ENCODE measurements at regions not wholly inside any gene's neighbourhood (a gene's known extent, or its start where the extent isn't known, plus 50 kb on each side); places are given as distances from the start of the nearest gene placed in this dataset.

DNA sequence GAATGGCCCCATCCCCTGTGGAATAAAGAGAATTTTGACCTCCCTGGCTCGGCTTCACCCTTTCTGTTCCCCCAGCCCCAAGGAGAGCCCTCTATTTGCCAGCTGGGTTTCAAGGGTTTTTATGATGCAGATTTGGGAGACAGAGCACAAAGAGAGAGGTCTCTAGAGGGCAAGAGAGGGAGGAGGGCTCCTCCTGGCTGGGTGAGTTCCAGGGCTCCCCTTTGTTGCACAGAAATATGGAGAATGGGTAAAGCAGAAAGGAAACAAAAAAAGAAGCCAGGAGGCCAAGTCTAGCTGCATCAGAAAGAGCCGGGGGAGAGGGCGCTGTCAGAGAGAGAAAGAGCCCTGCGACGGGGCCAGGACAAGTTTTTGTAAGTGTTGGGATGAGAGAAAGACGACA lies 319.6 kb upstream of the RTL1 start:
- no peak overlapping the region for H3K18ac ChIP-seq (ENCODE audit: low read depth in 1 of 2, low read length in 2 of 2)
- no peak overlapping the region for H3K4me3 ChIP-seq (ENCODE audit: insufficient read depth in 1 of 2, low read depth in 1 of 2, low read length in 2 of 2)
- H3K9me3 ChIP-seq (ENCODE audit: control insufficient read depth, low read length): no peaks in the 10 kb centered on the region
- no peak overlapping the region for H3K4me2 ChIP-seq (ENCODE audit: low read length, poor library complexity, severe bottlenecking)
- H2BK15ac ChIP-seq (ENCODE audit: low read depth, poor library complexity, severe bottlenecking): no peak overlapping the region
- no peak overlapping the region for H3K4ac ChIP-seq (ENCODE audit: low read depth in 1 of 2, low read length in 2 of 2)
- peaks cover 15 to 24% of the 10 kb centered on the region in 2 experiments for H3K27me3 ChIP-seq (ENCODE audit: control insufficient read depth in 1 of 2, insufficient read depth in 1 of 2, low read length in 2 of 2)
- H2AK5ac ChIP-seq (ENCODE audit: low read length, severe bottlenecking): no peak overlapping the region
- no peak overlapping the region for H2BK12ac ChIP-seq (ENCODE audit: low read length in 2 of 2)
- DNase-seq: no peak
- H4K8ac ChIP-seq (ENCODE audit: low read length): no peak overlapping the region
- no peak overlapping the region for H3K27ac ChIP-seq (ENCODE audit: low read length, poor library complexity, severe bottlenecking)
- H2BK120ac ChIP-seq (ENCODE audit: low read depth, low read length): no peak overlapping the region
- no peaks in the 10 kb centered on the region for H3K79me1 ChIP-seq (replicated peaks; ENCODE audit: low read length, poor library complexity, severe bottlenecking)
- H3K4me1 ChIP-seq (ENCODE audit: control insufficient read depth, insufficient read depth, low read depth, low read length): peaks cover 9% of the 10 kb centered on the region
- no peak overlapping the region for H3K14ac ChIP-seq (ENCODE audit: low read length in 2 of 2)
- no peak overlapping the region for H3K23ac ChIP-seq (ENCODE audit: low read length in 2 of 2)
- H3K9ac ChIP-seq (ENCODE audit: low read length): no peak overlapping the region
- H2AFZ ChIP-seq (ENCODE audit: low read depth, low read length): no peak overlapping the region
- H4K91ac ChIP-seq (ENCODE audit: low read length): no peak overlapping the region
- H2BK5ac ChIP-seq (ENCODE audit: low read depth, low read length, poor library complexity, severe bottlenecking): no peak overlapping the region
- H3K36me3 ChIP-seq (ENCODE audit: control insufficient read depth in 1 of 2, insufficient read depth in 2 of 2, low read depth in 1 of 2, low read length in 2 of 2): no peaks in the 10 kb centered on the region
- WGBS: 59% methylated on average over 6 of the region's 6 CpGs

DNA sequence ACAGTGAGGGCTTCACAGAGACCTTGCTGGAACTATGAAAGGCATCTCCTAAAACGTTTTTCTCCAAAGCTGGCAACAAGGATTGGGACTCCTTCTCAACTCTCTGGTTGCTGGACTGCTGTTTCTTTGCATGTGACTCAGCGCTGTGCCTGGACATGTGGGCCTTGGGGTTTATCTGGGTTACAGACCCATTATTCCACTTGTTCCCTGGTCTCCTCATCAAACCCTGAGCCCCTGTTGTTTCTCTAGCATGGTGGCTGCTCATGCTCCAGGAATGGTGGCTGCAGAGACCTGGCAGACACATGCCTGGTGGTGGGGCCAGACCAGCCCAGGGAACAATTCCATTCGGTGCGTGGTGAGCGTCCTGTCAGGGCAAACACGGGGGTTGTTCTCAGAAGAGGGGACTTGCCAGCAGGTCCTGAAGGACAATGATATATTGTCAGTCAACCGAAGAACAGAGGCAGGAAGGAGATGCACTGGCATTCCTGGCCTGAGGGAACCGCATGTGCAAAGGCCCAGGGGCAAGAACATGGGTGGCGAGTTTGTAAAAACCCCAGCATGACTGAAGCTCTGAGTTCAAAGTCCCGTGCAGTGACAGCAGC lies 320.1 kb upstream of the RTL1 start:
- no peak overlapping the region for H2BK12ac ChIP-seq (ENCODE audit: low read length in 2 of 2)
- DNase-seq: no peak
- H3K23ac ChIP-seq (ENCODE audit: low read length in 2 of 2): no peak overlapping the region
- no peak overlapping the region for H3K4me2 ChIP-seq (ENCODE audit: low read length, poor library complexity, severe bottlenecking)
- no peak overlapping the region for H2BK120ac ChIP-seq (ENCODE audit: low read depth, low read length)
- H3K4ac ChIP-seq (ENCODE audit: low read depth in 1 of 2, low read length in 2 of 2): no peak overlapping the region
- H3K36me3 ChIP-seq (ENCODE audit: control insufficient read depth in 1 of 2, insufficient read depth in 2 of 2, low read depth in 1 of 2, low read length in 2 of 2): no peaks in the 10 kb centered on the region
- H3K9ac ChIP-seq (ENCODE audit: low read length): no peak overlapping the region
- no peak overlapping the region for H2AFZ ChIP-seq (ENCODE audit: low read depth, low read length)
- H2BK15ac ChIP-seq (ENCODE audit: low read depth, poor library complexity, severe bottlenecking): no peak overlapping the region
- 82% methylated on average over 10 of the region's 10 CpGs for WGBS
- H3K27ac ChIP-seq (ENCODE audit: low read length, poor library complexity, severe bottlenecking): no peak overlapping the region
- H2AK5ac ChIP-seq (ENCODE audit: low read length, severe bottlenecking): no peak overlapping the region
- H3K27me3 ChIP-seq (ENCODE audit: control insufficient read depth in 1 of 2, insufficient read depth in 1 of 2, low read length in 2 of 2): peaks cover 15 to 24% of the 10 kb centered on the region in 2 experiments
- H3K4me1 ChIP-seq (ENCODE audit: control insufficient read depth, insufficient read depth, low read depth, low read length): peaks cover 9% of the 10 kb centered on the region
- H4K91ac ChIP-seq (ENCODE audit: low read length): no peak overlapping the region
- H3K4me3 ChIP-seq (ENCODE audit: insufficient read depth in 1 of 2, low read depth in 1 of 2, low read length in 2 of 2): no peak overlapping the region
- H3K9me3 ChIP-seq (ENCODE audit: control insufficient read depth, low read length): no peaks in the 10 kb centered on the region
- H3K79me1 ChIP-seq (replicated peaks; ENCODE audit: low read length, poor library complexity, severe bottlenecking): no peaks in the 10 kb centered on the region
- no peak overlapping the region for H2BK5ac ChIP-seq (ENCODE audit: low read depth, low read length, poor library complexity, severe bottlenecking)
- H3K18ac ChIP-seq (ENCODE audit: low read depth in 1 of 2, low read length in 2 of 2): no peak overlapping the region
- H4K8ac ChIP-seq (ENCODE audit: low read length): no peak overlapping the region
- no peak overlapping the region for H3K14ac ChIP-seq (ENCODE audit: low read length in 2 of 2)

DNA sequence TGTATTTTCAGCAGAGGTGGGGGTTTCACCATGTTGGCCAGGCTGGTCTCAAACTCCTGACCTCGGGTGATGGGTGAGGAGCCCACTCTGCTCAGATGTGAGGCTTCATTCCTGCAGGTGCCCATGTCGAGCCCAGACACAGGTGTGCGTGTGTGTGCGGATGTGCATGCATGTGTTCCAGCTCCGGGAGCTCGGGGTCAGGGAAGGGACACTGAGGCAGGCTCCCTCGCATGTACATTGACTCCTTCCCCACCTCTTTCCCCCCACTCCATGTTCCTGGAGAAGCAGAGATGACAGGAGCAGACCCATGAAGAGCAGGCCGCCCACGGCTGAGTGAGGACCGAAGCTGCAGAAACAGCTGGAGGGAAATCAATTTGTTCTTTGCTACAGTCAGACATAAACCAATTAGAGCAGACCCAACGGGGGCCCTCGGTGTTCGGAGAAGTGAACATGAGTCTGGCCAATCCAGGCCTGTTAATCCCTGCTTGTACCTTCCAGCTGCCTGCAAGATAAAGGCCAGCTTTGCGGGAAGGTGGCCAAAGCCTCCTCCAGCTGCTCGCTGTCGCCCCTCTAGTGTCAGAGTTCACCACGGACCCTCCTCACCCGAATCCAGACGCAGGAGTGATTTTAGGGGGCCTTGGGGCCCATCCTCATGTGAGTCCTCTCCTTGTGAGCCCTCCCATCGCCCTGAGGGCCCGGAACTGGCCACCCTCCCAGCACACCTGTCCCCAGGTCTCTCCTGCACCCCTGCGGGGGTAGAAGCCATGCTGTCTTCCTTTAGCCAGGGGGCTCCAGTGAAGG lies 321.0 kb upstream of the RTL1 start:
- no peak overlapping the region for H3K4ac ChIP-seq (ENCODE audit: low read depth in 1 of 2, low read length in 2 of 2)
- H2BK5ac ChIP-seq (ENCODE audit: low read depth, low read length, poor library complexity, severe bottlenecking): no peak overlapping the region
- H2BK120ac ChIP-seq (ENCODE audit: low read depth, low read length): no peak overlapping the region
- no peak overlapping the region for H2AK5ac ChIP-seq (ENCODE audit: low read length, severe bottlenecking)
- peaks cover 9% of the 10 kb centered on the region for H3K4me1 ChIP-seq (ENCODE audit: control insufficient read depth, insufficient read depth, low read depth, low read length)
- H2BK15ac ChIP-seq (ENCODE audit: low read depth, poor library complexity, severe bottlenecking): no peak overlapping the region
- no peaks in the 10 kb centered on the region for H3K9me3 ChIP-seq (ENCODE audit: control insufficient read depth, low read length)
- no peaks in the 10 kb centered on the region for H3K36me3 ChIP-seq (ENCODE audit: control insufficient read depth in 1 of 2, insufficient read depth in 2 of 2, low read depth in 1 of 2, low read length in 2 of 2)
- H3K27me3 ChIP-seq (ENCODE audit: control insufficient read depth in 1 of 2, insufficient read depth in 1 of 2, low read length in 2 of 2): peaks cover 15 to 29% of the 10 kb centered on the region in 2 experiments
- no peak overlapping the region for H3K18ac ChIP-seq (ENCODE audit: low read depth in 1 of 2, low read length in 2 of 2)
- H3K9ac ChIP-seq (ENCODE audit: low read length): no peak overlapping the region
- H3K79me1 ChIP-seq (replicated peaks; ENCODE audit: low read length, poor library complexity, severe bottlenecking): no peaks in the 10 kb centered on the region
- DNase-seq: no peak
- H2BK12ac ChIP-seq (ENCODE audit: low read length in 2 of 2): no peak overlapping the region
- no peak overlapping the region for H3K27ac ChIP-seq (ENCODE audit: low read length, poor library complexity, severe bottlenecking)
- no peak overlapping the region for H3K14ac ChIP-seq (ENCODE audit: low read length in 2 of 2)
- H4K91ac ChIP-seq (ENCODE audit: low read length): no peak overlapping the region
- H4K8ac ChIP-seq (ENCODE audit: low read length): no peak overlapping the region
- H3K23ac ChIP-seq (ENCODE audit: low read length in 2 of 2): no peak overlapping the region
- H2AFZ ChIP-seq (ENCODE audit: low read depth, low read length): no peak overlapping the region
- 80% methylated on average over 22 of the region's 22 CpGs for WGBS
- no peak overlapping the region for H3K4me2 ChIP-seq (ENCODE audit: low read length, poor library complexity, severe bottlenecking)
- no peak overlapping the region for H3K4me3 ChIP-seq (ENCODE audit: insufficient read depth in 1 of 2, low read depth in 1 of 2, low read length in 2 of 2)

DNA sequence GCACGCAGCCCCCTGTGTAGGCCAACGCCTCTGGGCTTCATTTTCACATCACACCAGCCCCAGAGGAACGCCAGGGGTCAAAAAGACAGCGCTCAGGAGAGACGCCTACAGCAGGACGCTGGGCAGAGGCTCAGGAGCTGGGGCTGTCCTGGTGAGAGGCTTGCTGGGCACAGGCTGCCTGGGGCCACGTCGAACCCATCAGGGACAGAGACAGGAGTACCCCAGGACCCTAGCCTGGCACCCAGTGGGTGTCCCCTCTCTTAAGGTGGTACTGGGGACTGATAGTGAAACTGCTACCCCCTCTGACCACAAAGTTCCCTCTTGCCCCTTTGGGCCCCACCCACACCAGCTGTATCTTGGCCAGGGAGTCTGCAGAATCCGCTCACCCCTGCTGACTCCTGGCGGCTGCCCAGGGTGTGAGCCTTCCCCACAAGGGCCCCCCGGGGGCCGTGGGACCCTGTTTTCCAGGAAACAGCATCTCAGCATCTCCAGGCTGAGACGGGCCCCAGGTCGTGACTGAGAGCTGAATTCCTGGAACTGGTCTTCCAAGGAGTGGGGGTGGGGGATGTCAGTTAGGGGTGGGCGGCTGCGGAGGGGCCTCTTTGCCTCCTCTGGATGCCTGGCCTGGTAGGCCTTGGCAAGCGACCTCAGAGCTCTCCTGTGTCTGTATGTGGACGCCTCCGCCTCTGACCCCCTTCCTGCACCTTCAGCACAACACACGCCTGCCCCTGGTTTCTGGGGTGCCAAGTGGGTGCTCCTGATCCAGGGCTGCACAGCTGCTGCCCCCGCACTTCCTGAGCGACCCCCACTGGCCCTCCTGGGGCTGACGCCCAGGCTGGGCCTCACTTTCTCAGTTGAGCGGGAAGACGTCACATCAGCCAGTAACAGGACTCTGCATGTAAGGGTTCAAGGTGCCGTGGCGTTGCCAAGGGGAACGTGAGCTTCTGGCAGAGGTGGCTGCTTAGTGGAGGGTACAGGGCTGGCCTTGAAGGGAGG lies 321.9 kb upstream of the RTL1 start:
- Histone ChIP-seq H3K4me2 (ENCODE audit: low read length, poor library complexity, severe bottlenecking) (no peak overlapping the region), H3K4me1 (ENCODE audit: control insufficient read depth, insufficient read depth, low read depth, low read length) (peaks cover 9% of the 10 kb centered on the region), H3K18ac (ENCODE audit: low read depth in 1 of 2, low read length in 2 of 2) (no peak overlapping the region), H3K27me3 (ENCODE audit: control insufficient read depth in 1 of 2, insufficient read depth in 1 of 2, low read length in 2 of 2) (peaks cover 9 to 29% of the 10 kb centered on the region in 2 experiments), H3K14ac (ENCODE audit: low read length in 2 of 2) (no peak overlapping the region), H2BK12ac (ENCODE audit: low read length in 2 of 2) (no peak overlapping the region), H3K27ac (ENCODE audit: low read length, poor library complexity, severe bottlenecking) (no peak overlapping the region), H2BK5ac (ENCODE audit: low read depth, low read length, poor library complexity, severe bottlenecking) (no peak overlapping the region), H3K9me3 (ENCODE audit: control insufficient read depth, low read length) (no peaks in the 10 kb centered on the region), H4K91ac (ENCODE audit: low read length) (no peak overlapping the region), H2AK5ac (ENCODE audit: low read length, severe bottlenecking) (no peak overlapping the region), H3K9ac (ENCODE audit: low read length) (no peak overlapping the region), H2AFZ (ENCODE audit: low read depth, low read length) (no peak overlapping the region), H3K23ac (ENCODE audit: low read length in 2 of 2) (no peak overlapping the region), H3K4ac (ENCODE audit: low read depth in 1 of 2, low read length in 2 of 2) (no peak overlapping the region), H2BK15ac (ENCODE audit: low read depth, poor library complexity, severe bottlenecking) (no peak overlapping the region), H3K36me3 (ENCODE audit: control insufficient read depth in 1 of 2, insufficient read depth in 2 of 2, low read depth in 1 of 2, low read length in 2 of 2) (no peaks in the 10 kb centered on the region), H4K8ac (ENCODE audit: low read length) (no peak overlapping the region), H3K4me3 (ENCODE audit: insufficient read depth in 1 of 2, low read depth in 1 of 2, low read length in 2 of 2) (no peak overlapping the region), H2BK120ac (ENCODE audit: low read depth, low read length) (no peak overlapping the region), H3K79me1 (replicated peaks; ENCODE audit: low read length, poor library complexity, severe bottlenecking) (no peaks in the 10 kb centered on the region)
- no peak for DNase-seq
- WGBS: 78% methylated on average over 26 of the region's 28 CpGs
